Fibroblast of skin of back (primary cell): ENCODE measurements at regions not wholly inside any gene's neighbourhood (a gene's known extent, or its start where the extent isn't known, plus 50 kb on each side); places are given as distances from the start of the nearest gene placed in this dataset.
A peak's percentile ranks its signal among the peaks of the same experiment; 100 is the strongest.
"Not testable (repeated sequence)": the region's sequence is repeated elsewhere in the genome, so short reads cannot be mapped to it uniquely, and the experiment has no call there.

ENCODE experiments used
- DNase-seq: peaks from one replicate; pipeline ENCODE4 v3.0.0-alpha.2; 2013

GRCh38 chr4:15294202-15294601 is 133.6 kb upstream of the C1QTNF7 start:
- no peak for DNase-seq

DNA sequence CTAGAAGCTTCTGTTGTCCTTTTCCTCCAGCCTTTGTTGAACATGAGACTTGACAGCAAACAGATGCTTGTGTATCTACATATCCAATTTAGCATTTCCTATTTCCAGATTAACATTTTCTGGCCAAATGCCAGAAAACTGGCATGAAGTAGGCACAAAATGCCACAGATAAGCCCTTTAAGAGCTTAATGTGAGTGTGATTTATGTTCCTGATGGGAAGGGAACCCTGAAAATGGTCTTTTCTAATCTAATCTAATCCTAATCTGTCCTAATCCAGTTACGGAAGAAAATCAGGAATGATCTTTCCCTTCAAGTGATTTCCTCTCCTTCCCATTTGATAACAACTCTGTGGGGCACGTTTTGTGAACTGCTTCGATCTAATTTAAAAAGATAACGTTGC is 133.0 kb upstream of the C1QTNF7 start:
- no peak for DNase-seq

DNA sequence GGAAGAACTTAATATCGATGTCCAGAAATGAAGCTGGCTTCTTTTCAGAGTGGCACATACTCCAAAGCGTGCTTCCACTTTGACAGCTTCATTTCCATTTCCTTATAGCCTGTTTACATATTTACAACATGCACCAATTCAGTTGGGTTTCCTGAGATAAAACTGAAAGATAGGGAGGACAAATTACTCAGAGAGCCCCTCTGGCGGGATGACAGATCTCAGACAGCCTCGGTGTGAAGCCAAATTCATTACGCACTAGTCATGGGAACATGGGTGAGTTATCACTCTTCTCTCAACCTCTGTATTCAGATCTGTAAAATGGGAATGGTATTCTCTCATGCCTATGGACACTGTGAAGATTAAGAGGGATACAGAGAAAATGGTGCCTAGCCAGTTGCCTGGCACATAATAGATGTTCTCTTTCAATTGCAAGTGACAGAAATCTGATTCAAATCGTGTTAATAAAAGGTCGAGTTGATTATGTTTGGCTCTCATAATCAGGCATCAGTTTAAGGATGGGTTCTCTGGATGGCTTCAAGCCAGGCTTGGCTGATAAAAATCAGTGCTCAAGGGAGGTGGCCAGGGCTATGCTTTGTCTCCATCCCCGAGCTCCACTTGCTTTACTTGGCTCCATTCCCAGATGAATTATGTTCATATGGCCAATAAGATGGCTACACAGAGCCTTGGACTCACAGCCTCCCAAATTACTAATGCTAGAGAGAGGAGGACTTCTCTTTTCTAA is 132.2 kb upstream of the C1QTNF7 start:
- DNase-seq: peak; percentile 47

DNA sequence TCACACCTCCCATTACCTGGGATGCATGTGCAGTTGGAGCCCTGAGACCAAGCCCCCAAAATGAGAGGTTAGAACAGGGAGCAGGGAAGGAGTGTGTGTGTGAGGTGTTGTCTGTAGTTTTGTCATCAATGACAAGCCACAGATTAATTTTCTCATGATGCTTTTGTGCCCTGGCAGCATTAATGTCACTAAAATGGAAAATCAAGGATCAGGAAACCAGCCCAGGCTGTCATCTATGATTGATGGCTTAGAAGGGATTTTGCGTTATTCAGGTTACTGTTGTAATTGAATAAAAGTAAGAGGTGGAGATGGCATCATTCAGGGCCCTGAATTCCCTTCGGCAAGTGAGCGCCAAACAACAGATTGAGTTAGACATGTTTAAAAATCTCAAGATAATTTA is 130.5 kb upstream of the C1QTNF7 start:
- DNase-seq: no peak

DNA sequence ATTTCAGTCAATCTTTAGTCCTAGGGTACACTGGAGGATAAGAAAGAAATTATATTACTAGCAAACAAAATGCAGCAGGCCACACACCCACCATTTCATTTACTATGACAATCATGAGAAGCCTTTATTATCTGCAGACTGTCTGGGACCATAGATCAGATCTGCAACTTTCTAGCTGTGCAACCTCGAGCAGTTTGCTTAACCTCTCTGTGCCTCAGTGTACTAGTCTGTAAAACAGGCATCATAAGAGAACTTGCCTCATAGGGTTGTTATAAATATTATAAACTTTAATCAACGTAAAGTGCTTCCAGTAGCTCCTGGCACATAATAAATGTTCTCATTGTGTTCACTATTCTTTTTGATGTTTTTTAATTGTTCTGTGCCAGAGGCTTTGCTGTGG is 128.2 kb upstream of the C1QTNF7 start:
- no peak for DNase-seq

- DNase-seq: peak; percentile 94
Measured at GRCh38 chr4:15303052-15303641, 124.7 kb upstream of the C1QTNF7 start.

GRCh38 chr4:15314974-15315373 is 112.9 kb upstream of the C1QTNF7 start:
- no peak for DNase-seq

DNA sequence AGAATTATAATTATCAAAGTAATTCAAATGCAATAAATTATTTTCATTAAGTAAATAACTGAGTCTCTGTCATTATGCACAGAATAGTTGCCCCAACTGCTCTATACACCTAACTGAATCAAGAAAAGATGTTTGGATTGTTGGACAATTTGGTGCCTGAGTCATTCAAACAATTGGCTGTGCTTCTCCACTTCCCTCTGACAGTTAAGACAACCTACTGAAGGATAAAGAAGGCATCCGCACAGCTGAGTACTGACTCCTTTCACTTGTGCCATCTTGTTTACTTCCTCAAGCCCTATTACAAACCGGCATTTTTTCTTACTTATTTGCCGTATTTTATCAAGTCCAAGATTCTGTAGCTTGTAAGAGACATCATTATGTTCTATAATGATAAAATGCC is 110.6 kb upstream of the C1QTNF7 start:
- no peak for DNase-seq

- peak; percentile 85 for DNase-seq
Measured at GRCh38 chr4:15318621-15319348, 109.0 kb upstream of the C1QTNF7 start.

DNA sequence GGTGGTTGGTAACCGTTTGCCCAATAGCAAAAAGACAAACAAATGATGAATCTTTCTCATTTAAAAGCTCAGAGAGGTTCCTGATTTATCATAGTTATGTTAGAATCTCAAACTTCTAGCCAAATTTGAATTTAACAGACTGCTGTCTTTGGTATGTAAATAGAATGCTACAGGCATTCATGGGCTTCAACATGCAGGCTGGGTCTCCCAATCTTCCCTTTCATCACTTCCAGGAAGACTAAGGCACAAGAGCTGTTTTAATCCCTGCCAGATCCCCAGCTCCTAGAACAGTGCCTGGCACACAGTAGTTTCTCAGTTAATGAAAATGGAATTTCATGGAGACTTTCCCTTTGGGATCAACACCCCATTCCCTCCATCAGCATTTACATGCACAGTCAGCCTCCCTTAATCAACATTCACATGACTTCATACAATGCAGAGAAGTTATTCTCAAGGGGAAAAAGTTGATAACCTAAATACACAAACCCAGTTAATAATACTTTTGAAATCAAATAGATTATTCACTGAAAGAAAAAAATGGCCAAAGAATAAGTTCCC is 107.6 kb upstream of the C1QTNF7 start:
- no peak for DNase-seq

- peak; percentile 61 for DNase-seq
Measured at GRCh38 chr4:15322006-15322405, 105.8 kb upstream of the C1QTNF7 start.

- DNase-seq: no peak
Measured at GRCh38 chr4:15325987-15326386, 101.8 kb upstream of the C1QTNF7 start.

DNA sequence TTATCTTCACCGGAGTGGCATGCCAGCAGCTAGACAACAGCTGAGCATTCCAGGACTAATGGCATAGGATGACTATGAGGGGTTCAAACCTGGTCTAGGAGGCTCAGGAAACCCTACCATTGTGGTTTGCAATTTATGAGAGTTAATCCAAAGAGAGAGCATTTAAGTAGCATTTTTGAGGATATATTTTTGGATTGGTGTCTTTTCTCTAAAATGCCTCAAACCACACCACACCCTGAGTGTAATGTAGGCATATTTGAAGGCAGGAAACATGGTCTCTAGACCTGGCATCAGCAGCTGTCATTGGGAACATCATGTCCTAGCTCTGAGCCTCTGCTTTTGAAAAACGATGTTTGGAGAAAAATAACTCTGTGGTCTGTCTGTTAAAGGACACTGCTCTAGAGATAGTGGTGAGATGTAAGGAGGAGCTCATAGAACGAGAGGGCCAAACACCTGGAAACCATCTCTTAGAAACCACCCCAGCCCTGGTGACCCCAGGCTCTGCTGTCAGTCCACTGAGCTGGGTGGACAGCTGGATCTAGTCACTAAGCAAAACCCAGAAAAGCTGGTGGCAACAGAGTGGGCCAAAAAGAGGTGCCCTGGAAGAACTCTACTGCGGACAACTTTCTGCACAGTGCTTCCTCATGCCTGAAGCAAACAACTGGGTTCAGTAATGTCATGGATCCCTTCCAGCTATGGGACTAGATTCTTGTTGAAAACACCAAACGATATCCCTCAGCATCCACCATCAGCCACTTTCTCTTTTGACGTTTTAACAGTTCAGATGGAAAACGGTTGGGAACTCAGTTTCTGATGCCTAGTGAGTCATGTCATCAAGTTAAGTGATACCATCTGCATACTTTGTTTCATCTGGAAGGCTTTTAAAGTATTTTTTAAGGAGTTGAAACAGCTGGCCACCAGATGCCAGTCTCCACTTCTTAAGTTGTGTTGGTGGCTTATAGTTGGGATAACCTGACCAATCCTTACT is 100.2 kb upstream of the C1QTNF7 start:
- DNase-seq: peak; percentile 87

GRCh38 chr4:15331930-15332329 is 95.9 kb upstream of the C1QTNF7 start:
- DNase-seq: no peak

DNA sequence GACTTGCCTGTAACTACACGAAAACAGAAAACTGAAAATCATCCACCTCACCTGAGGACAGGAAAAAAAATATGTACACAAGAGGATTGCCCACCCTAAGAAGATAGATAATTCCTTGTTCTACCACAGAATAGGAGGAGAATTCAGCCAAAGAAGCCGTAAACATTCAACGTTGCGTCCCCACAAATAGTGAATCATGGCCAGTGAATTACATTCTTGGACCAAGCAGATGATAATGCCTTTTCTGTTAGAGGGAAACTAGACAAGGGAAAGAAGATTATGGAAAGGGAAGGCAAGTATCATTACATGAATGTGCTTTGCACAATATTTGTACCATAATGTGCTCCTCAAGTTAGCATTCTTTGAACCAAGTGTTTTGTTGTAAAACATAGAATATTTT is 95.5 kb upstream of the C1QTNF7 start:
- DNase-seq: no peak

DNA sequence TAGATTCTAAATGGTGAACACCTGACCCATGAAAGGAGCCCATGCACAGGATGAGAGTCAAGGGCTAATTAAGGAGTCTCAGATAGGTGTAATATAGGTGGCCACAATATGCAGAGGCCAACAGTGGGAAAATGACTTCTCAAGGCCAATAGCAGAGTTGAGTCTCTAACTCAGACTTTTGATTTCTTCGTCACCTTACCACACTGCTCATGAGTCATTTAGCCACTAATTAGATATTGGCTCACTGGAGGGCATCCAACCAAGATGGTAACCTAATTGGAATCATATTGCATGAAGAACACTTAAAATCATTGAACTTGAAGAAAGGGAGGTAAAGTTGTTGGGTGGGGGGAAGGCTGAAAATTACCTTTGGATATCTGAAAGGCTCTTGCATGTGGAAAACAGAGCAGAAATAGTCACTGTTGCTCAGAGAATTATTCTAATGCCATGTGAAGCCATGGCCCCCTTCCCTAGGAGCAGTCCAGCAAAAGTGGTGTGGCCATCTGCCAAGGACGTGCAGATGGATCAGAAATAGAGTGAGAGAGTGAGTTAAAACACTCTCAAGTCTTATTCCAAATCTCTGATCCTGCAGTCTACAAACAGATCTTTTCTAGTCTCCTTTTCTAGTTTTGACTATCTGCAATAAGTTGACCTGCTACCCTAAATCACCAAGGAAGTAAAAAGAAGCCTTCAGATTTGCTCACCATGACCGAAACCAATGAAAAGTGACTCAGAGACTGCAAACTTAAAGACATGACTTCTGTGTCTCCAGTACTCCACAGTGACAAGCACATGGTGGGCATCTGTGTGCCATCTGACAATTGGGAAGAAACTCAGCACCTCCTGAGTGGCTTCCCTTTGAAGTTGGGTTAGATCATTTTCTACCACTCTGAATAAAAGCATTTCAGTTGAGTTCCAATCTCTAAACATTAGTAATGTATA is 93.9 kb upstream of the C1QTNF7 start:
- no peak for DNase-seq

DNA sequence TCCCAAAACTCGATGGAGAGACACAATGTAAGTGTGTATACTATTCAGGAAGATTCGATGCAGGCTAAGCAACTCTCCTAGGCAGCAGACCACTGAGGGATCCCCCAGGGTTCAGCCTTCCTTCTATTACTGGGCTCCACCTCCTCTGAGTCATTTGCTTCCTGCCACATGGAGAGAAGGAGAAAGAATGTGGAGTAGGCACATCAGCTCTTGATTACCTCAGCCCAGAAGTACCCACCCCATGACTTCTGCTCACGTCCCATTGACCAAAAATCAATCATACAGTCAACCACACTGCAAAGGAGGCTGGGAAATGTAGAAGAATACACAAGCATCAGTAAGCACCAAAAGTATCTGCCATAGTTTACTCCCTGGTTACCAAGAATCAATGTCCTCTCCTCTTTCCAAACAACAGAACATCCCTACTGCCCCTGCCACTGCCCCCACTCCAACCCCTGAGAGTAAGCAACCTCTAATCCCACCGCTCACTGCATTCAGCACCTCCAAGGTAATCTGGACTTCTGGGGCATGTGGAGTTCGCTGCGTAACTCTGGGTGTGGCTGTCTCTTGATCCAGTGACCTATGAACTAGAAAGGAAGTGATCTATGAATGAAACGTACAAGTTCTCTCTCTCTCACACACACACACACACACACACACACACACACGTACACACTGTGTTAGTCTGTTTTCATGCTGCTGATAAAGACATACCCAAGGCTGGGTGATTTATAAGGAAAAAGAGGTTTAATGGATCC is 91.2 kb upstream of the C1QTNF7 start:
- DNase-seq: peak; percentile 93

DNA sequence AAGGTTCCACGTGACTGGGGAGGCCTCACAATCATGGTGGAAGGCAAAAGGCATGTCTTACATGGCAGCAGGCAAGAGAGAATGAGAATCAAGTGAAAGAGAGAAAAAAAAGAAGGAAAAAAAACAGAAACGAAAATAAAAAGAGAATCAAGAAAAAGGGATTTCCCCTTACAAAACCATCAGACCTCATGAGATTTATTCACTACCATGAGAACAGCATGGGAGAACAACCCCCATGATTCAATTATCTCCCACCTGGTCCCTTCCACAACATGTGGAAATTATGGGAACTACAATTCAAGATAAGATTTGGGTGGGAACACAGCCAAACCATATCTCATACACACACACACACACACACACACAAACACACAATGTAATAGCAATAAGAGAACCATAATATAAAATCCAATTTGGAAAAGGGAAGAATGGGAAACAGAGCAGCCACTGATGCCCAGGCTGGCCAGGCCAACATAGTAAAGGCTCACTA is 90.6 kb upstream of the C1QTNF7 start:
- DNase-seq: not testable (repeated sequence)

DNA sequence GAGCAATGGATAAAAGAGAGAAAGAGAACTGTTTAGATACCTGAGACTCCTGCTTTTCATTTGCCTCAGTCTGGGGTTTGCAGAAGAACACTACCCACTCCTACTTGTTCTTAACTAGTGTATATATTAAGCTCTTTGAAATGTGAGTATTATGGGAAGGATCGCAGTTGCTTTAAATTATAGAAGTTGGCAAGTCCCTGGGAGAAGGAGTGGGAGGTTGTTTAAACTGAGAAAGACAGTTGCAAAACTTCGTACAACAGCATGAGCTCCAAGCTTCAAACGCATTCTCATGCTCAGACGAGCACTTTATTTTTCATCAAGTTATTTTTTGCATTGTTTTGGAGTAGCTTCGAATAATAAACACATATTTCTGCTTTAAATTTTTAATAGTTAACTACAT is 88.1 kb upstream of the C1QTNF7 start:
- no peak for DNase-seq

GRCh38 chr4:15340332-15340731 is 87.5 kb upstream of the C1QTNF7 start:
- no peak for DNase-seq
